GM21526 (cell line): ENCODE measurements at regions not wholly inside any gene's neighbourhood (a gene's known extent, or its start where the extent isn't known, plus 50 kb on each side); places are given as distances from the start of the nearest gene placed in this dataset.

Experiments
- ATAC-seq: cut with Tn5 transposase; IDR thresholded peaks from one replicate; pipeline ENCODE4 v1.9.1; 2021; ENCODE audit warnings: moderate library complexity; ENCODE audit not compliant: unreplicated experiment, low FRiP score

DNA sequence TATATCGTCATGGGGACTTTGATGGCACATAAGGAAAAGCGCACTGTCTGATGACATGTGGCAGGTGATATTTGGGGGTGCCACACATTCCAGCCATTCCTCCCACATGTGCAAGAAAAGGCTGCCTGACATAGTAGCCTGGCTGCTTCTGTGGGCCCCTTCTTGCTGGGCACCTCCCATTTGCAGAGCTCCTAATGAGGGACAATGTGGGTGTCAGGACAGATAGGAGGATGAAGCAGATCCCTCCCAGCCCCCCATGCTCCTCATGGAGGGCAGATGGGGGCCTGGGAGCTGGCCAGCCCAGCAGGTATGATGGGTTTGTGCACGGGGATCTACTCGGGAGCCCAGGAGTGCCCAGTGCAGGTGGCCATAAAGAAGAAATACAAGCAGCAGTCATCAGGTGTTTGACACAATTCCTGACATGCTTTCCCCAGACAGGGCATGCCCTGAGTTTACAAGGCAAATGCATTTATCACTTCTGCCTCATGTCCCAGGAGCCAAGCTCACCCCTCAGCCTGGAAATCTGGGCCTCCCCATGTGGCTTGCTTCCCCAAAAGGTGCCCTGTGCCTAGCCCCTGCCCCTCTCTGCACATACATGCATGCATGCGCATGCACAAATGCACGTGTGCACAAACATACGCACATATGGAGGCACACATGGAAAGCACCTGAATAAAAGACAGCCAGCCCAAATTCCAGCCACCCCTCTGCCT is 260.6 kb upstream of the RPL38 start:
- ATAC-seq: no peak

DNA sequence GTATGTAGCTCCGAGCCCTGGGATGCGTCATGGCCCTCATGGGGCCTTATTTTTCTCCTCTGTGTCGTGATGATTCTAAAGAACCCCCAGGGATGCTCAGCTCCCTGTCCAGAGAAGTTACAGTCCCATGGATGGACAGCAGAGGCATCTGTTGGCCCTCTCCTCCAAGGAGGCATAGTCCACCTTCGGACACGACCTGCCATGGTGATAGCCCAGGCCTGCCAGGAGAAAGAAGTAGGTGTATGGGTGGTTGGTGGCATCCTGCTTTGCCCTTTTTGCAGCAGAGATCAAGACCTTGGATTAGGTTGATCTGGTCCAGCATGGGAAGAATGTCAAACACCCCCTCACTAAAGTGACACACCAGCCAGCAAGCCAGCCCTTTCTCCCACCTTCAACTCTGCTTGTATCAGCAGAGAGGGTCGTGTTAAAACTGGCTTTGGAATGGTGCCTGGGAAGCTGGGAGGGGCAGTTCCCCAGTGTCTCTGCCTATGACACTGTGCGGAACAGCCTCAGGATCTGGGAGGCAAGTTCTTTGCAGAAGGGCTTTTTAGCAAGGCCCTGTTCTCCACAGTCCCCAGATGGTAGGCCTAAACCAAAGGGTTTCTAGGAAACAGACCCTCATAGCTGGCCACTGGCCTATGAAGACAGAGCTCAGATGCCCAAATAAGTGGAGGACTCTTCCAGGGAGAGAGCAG is 259.9 kb upstream of the RPL38 start:
- no peak for ATAC-seq

DNA sequence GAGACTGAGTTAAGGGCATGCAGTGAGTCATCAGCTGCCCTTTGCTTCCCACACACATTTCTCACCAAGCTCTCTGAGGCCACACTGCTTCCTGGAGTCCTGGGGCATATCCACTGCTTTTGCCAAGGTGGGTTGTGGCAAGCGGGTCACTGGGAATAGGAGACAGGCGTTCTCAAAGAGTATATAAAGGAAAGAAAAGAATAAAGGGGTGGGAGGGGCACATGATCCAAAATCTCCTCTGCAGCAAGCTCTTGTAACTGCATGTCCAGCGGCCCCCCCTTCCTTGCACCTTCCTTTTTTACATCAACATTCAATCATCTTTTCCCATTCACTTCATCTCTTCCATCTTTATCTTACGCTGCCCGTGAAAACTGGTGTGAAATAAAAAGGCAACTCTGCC is 259.1 kb upstream of the RPL38 start:
- no peak for ATAC-seq

DNA sequence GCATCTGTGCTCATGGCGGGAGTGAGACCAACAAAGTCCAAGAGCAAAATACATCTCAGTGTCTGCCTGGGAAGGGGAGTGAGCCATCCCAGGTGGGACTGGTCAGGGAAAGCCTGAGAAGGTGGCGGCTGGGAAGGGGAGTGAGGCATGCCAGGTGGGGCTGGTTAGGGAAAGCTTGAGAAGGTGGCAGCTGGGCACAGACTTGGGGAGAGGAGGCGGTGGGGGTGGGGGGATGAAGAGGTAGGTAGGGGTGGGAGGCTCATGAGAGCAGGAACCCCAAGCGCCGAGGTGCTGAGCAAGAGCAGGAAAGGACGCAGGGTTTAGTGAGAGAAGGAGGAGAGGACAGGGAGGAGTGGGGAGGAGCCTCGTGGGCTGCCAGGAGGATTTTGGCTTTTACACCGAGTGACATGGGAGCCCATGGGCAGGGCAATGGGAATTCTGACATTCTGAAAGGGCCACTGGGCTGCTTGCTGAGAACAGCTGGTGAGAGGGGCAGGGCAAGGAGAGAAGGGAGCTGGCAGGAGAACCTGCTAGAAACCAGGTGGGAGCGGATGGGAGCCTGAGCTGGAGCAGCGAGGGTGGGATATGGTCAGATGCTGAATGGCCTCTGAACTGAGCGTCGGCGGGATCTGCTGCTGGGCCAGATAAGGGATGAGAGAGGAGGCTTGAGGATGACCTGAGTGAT is 256.1 kb upstream of the RPL38 start:
- ATAC-seq: no peak

DNA sequence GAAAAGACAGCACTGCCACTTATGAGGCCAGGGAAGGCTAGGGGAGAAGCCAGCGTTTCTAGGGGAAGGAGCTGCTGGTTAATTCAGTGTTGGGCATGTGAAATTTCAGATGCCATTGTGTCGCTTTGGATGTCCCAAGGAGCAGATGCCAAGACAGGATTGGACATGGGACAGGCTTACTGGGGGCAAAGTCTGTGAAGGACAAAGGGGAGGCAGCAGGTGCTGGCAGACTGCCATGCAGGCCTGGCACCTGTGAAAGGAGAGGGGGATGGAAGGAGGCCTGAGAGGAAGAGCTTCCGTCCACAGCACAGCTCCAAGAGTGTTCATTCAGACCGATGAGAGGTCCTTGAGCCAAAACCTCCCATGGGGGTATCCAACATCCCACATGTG is 255.5 kb upstream of the RPL38 start:
- no peak for ATAC-seq

DNA sequence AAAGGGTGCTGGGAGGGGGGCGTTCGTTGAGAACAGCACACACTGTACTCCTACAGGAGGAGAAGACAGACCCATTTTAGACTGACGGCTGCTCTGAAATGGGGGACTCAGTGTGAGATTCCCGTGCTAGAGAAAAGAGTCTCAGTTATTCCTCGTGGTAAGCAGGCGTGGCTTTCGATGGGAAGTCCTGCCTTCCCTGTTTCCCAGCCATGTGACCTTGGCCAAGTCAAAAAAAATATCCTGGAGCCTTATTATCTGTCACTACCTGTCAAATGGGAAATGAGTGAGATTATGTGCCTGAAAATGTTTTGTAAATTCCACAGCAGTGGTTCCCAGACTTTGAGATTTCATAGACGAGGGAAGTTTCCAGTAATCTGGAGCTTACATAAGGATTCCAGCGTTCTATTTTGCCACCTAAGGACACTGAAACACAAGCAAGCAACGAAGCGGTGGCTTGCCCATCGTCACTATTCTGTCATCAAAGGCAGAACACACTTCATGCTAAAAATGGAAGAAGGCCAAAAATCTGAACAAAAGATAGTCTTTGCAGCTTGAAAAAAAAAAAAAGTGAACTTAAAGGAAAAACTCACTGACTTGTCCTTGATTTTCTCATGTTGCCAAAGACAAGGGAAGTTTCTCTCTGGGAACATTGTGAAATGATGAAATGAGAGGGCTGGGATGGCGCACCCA is 253.4 kb upstream of the RPL38 start:
- ATAC-seq: no peak

DNA sequence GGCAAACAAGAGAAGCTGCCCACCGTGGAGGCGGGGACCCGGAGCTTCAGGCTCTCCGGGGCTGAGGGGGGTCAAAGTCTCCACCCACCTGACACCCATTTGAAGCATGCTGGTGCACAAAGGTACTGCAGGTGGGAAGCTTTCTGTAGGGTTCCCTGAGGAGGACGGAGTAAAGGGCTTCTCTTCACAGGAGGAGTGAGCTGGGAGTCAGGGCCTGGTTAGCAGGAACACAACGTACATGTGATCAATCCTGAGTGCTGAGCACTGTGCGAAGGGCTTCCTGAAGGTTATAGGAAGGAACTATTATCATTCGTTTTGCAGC is 252.9 kb upstream of the RPL38 start:
- no peak for ATAC-seq

DNA sequence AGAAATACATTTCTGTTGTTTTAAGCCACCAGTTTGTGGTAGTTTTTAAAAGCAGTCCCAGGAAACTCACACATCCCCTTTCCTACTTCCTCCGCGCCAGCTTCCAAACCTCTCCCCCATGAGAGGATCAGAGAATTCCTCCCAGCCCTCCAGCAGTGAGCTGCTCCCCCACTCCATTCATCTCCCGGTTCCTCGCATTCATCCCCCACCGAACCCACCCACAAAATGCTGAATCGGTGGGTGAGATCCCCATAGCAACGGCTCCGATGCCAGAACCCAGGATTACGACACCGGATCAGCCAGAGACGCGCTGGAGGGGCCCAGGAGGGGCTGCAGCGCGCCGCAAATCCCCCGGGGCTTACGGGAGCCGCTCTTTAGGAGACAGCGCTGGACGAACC is 251.4 kb upstream of the RPL38 start:
- no peak for ATAC-seq

DNA sequence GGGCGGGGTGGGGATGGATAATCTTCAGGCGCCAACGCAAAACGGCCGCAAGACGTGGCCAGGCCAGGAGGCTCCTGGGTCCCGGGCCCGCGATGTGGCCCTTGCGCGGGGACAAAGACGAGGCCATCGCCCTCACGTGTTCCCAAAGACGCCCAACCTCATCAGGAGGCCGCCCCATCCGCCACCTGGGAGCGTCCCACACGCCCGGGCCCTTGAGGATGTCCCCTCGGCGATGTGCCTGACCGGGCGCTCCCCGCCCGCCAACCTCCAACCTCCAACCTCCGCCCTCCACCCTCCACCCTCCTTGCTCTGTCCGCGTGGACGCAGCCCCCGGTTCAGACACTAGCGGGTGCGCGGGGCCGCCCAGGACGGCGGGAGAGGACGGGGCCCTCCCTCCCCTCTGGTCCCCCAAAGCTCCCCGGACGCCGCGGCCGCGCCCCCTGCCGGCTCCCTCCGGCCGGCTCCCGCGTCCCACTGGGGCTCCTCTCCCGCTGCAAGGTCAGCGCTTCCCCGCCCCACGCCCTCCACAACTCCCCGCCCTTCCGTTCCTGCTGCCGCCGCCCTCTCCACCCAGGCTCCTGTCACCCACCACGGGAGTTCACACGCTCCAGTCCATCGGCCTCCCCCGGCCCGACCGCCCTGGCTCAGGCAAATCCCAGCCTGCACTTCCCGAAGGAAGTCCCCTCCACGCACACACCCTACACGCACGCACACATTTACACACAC is 250.8 kb upstream of the RPL38 start:
- ATAC-seq: no peak

DNA sequence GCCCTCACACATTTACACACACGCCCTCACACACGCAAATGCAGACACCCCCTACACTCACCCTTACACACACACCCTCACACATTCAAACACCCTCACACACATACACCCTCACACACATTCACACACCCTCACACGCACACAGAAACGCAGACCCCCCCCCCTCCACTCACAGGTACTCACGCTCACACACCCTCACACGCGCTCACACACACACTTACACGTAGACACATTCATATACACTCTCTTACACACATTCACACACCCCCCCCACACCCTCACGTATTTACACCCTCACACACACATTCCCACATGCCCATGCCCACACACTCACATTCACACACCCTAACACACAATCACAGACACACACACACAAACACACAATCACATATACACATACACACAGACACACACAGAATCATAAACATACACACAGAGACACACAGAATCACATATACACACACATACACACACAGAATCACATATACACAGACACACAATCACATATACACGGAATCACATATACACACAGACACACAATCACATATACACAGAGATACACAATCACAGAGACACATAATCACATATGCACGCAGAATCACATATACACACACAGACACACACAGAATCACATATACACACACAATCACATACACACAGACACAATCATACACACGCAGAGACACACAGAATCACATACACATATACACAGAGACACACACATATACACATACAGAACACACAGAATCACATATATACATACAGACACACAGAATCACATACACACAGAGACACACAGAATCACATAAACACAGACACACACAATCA is 250.1 kb upstream of the RPL38 start:
- no peak for ATAC-seq

DNA sequence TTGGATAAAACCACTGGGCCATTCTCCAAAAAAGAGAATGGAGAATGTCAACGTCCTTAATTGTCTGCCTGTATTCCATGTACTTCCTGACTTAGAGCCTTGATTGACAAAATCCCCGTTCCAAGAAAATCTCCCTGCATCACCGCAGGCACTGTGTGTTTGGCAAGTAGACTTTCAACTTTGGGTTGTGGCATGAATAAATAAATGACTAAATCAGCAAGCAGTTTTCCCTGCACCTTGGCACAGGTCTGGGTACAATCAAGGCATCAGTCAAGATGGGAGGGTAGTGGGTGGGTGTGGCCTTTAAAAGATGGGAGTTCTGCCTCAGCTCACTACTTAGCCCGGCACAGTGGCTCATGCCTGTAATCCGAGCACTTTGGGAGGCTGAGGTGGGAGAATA is 248.5 kb upstream of the RPL38 start:
- no peak for ATAC-seq

DNA sequence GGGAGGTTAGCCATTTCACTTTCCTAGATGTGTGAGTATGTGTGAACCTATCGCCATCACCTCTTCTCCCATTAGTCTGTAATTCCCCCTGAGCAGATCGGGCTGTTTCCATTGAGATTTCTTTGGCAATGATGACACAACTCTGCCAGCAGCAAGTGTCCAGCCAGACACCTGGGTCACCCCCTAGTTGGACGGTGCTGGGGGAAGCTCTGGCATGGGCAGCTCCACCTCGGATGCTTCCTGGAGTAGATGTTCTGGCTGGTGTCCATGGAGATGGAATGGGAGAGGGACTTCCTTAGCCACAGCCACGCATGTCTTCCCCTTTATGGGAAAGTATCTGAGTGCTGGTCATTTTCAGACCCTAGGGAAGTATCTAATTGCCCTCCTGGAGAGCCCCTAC is 247.9 kb upstream of the RPL38 start:
- ATAC-seq: no peak

DNA sequence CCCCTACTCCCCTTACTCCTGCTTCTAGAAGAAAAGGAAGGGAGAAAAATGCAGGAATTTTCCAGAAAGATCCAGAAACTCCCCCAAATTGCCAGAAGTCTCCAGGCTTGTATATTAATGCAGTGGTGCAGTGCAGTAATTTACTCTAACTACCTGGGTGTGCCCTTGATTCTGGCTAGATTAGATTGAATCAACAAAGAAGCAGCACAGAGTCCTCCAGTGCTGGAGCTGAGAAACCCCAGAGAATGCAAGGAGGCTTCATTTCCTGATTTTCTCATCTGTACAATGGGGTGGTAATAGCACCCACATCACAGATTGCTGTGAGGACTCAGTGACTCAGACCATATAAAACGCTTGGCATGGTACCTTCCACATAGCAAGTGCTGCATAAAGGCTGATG is 247.3 kb upstream of the RPL38 start:
- no peak for ATAC-seq

DNA sequence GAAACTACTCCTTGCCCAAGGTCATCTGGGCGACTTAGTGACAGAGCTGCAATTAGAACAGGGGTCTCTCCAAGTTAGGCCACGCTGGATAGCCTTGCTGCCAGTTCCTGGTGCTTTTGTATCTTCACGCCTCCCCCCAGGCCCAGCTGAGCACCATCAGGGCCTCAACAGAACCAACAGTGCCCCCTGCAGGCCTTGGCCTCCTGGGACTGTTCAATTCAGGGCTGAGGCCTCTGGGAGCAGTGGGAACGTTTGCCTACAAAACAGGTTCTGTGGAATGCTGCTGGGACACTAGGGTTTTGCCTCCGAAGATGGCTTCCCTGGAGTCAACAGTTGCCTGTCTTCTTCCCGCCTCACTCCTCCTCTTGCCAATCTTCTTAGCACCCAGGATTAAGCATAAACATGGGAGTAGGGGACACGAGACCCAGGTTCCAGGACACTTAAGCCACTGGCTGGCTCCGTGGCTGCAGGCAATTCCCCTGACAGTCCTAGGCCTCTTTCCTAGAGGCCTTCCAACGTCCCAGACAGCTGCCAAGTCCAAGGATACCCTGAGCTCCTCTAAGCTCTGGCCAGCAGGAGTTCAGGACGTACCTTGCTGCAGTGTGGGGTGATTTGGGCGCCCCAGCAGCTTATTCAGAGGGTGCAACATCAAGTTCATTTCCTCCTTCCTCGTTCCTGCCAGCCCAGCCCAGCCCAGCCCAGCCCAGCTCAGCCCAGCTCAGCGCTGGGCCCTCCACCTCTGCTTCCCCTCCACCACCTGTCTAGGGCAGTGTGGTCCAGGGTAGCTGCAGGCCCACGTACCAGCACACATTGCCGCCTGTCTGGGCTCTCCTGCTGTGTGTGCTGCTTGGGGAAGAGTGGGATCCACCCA is 246.6 kb upstream of the RPL38 start:
- no peak for ATAC-seq

DNA sequence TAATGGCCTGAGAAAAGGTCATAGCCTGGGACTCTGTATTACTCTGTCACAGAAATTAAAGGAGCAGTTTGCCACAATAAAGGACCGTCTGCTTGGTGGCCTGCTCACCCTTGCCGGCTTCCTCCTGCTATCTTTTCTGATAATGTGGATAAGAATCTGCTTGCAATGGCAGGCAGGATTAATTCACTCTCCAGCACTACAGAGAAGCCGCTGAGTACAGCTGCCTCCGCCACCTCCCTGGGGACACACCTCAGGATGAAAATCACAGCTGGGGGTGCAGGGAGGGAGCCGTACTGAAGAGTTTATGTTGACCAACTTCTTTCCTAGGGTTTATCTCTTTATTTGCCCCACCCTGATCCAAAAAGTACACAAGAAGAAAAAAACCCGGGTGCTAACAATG is 245.9 kb upstream of the RPL38 start:
- no peak for ATAC-seq

DNA sequence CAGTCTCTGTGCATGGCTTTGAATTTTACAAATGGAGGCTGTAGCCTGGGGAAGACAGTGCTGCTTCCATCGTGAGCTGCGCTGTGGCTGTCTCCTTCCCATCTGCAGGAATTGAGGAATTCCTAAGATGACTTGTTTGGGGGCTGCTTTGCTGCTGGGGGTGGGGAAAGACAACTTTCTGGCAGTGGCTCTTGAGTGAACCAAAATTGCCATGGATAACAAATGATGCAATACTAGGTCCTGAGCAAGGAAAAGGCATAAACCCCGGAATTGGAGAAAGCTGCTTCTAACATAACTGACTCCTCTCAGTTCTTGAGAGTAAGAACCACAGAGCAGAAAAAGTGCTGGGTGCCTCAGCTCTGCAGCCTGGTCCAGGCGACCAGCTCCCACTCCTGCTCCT is 245.0 kb upstream of the RPL38 start:
- no peak for ATAC-seq

DNA sequence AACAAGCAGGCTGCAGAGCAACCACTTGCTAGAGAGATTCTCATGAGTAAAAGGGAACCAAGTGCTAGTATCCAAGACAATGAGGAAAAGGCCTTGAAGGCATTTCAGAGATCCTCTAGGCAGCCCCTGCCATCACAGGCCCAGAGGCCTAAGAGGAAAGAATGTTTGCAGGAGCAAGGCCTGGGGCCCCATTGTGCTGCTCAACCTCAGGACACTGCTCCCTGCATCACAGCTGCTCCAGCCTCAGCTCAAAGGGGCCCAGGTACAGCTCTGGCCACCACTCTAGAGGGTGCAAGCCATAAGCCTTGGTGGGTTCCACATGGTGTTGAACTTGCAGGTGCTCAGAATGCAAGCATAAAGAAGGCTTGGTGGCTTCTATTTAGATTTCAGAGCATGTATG is 243.0 kb upstream of the RPL38 start:
- no peak for ATAC-seq

DNA sequence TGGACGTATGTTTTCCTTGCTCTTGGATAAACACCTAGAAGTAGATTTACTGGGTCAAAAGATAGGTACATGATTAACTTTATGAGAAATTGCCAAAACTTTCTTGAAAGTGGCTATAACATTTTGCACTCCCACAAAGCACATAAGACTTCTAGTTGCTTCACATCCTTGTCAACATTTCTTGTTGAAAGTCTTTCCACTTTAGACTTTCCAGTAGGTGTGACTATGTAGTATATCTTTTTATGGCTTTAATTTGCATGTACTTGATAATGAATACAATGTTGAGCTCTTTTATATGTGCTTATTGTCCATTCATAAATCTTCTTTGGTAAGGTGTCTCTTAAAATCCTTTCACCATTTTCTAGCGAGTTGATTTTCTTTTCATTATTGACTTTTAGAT is 241.2 kb upstream of the RPL38 start:
- no peak for ATAC-seq

DNA sequence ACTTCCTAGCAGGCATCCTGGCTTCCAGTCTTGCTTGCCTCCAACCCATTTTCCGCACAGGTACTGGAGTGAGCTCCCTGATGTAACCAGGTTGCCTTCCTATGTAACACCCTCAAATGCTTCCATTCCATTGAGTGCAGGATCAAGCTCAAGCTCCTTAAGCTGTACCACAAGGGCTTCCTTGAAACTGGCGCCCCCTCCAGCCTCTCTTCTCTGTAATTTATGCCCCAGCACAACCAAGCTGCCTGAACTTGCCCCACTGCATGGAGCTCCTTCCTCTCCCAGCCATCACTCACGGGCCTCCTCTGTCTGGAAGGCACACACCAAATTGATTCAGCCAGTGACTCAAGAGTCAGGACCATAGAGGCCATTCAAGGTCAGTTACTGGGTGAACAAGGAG is 234.8 kb upstream of the RPL38 start:
- ATAC-seq: no peak
